Neural progenitor cell (in vitro differentiated cells): ENCODE measurements at regions not wholly inside any gene's neighbourhood (a gene's known extent, or its start where the extent isn't known, plus 50 kb on each side); places are given as distances from the start of the nearest gene placed in this dataset.

Experiments used
- CTCF ChIP-seq: fragments of 200-600 bp; sonication (generic); IDR thresholded peaks from 2 replicates; pipeline ENCODE4 v1.5.1; 2017; ENCODE audit warnings: antibody characterized with exemption, mild to moderate bottlenecking
- EZH2 ChIP-seq: fragments of 200-600 bp; sonication (generic); IDR thresholded peaks from 2 replicates; pipeline ENCODE4 v1.6.1; 2017; ENCODE audit warnings: antibody characterized with exemption, mild to moderate bottlenecking, moderate library complexity
- EZH2phosphoT487 ChIP-seq: fragments of 200-600 bp; sonication (generic); IDR thresholded peaks from 2 replicates; pipeline ENCODE4 v1.6.1; 2017; ENCODE audit warnings: antibody characterized with exemption

GRCh38 chr9:90188656-90189055 lies 454.0 kb downstream of the DIRAS2 start:
- TF ChIP-seq CTCF (no peak), EZH2 (no peak), EZH2phosphoT487 (no peak)
